SH-SY5Y (cell line): ENCODE measurements at regions not wholly inside any gene's neighbourhood (a gene's known extent, or its start where the extent isn't known, plus 50 kb on each side); places are given as distances from the start of the nearest gene placed in this dataset.

Experiments
- GATA2 ChIP-seq: IDR thresholded peaks from 2 replicates; pipeline ENCODE4 v1.6.1; 2011; ENCODE audit warnings: mild to moderate bottlenecking, low read depth, low read length
- GATA3 ChIP-seq: IDR thresholded peaks from 2 replicates; pipeline ENCODE4 v1.6.1; 2011; ENCODE audit warnings: low read depth, mild to moderate bottlenecking, low read length, moderate library complexity

DNA sequence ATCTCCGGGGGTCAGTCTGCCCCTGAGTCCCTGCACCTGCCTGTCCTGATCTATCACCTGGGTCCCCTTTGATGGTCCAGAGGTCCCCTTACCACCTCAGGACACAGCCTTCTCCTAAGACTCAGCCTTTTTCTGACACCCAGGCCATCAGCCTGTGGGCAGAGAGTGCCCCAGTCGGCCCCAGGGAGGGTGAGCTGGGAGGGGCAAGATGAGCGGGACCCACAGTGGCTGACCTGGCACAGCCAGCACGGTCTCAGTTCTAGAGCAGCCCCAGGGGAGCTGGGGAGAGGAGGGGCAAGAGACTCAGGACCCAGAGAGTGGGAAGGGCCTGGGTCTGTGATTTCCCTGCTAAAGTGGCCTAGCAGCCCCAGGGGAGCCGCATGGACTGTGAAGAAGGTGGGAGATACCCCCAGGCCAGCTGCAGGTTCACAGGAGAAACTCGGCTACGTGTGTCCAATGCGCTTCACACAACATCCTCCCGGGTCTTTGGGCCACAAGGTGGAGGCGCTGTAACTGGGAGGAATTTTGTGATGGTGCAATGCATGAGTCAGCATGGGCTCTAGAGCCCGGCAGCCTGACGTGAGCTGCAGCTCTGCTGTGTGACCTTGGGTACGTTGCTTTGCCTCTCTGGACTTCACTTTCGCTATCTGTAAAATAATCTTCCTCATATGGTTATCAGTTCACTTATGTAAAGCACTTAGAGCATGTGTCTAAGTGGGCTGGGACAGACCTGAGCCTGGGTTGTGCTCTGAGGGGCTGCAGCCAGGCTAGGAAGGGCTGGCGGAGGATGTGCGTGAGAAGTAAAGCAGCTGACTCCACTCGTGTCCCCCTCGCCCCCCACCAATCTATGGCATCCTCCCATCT lies 67.2 kb upstream of the LHX1 start:
- TF ChIP-seq GATA3 (no peak), GATA2 (no peak)

DNA sequence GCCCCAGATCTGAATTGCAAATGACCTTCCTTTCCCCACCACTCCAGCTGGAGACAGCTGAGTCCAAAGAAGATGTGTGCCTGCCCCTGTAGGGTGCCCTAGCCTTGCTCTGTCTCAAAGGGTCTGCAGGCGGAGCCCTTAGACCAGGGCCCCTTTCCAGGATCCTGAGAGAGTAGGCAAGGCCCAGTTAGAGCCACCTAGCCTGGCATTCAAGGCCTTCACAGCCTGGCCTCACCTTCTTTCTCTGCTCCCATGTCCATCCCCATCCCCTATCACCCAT lies 66.6 kb upstream of the LHX1 start:
- TF ChIP-seq GATA2 (no peak), GATA3 (no peak)

DNA sequence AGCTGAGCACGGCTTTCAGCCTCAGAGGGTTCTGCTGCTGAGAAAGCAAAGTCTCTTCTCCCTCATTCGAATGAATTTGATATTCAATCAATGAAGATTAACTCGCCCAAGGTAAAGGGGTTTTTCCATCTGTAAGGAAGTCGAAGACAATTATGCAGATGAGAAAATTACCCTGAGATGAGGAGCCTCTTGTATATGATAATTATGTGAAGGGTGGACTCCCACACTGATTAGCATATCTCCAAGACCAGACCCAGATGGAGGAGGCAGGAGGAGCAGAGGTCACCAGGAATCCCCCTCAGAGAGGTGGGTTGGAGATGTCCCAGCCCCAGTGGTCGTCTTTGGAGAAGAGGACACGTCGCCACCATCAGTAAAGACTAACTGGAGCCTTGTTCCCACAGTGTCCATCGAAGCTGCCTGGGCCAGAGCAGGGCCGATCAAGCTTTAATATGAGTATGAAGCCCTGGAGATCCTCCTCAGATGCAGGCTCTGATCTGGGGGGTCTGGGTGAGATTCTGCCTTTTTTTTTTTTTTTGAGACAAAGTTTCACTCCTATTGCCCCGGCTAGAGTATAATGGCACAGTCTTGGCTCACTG lies 61.5 kb upstream of the LHX1 start:
- no peak for TF ChIP-seq GATA3
- TF ChIP-seq GATA2, result no peak

DNA sequence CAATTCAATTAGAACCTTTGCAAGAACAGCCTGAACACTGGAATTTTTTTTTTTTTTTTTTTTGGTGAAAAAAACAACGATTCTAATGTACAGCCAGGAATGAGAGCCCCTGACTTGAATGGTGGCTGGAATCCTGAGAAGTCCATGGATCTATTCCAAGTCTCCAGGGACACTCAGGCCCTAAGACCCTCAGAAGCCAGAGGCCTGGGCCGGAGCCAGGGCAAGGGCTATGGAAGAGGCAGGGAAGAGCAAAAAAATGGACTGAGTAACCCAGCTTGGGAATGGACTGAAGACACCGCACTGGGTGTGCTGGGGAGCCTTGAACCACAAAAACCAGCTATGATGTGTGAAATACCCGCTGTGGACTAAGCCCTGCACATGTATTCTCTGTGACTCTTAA lies 60.3 kb upstream of the LHX1 start:
- TF ChIP-seq GATA2 (no peak), GATA3 (no peak)

DNA sequence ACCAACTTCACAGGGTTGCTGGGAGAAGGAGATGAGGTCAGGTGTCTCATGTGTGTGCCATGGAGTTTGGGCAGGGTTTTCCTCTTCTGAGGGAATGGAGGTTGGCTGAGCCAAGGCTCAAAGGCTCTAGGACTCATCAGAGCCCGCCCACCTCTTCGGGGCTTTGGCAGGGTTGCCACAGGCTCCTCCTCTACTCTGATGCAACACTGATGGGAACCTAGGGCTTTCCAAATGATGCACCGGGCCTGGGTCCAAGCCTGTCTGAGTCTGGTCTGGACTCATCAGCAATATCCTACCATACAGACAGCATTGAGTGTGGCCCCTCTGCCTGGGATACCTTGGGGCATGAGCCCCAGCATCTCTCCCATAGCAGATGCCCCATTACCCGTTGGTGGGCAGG lies 59.5 kb upstream of the LHX1 start:
- TF ChIP-seq GATA2, result no peak
- TF ChIP-seq GATA3, result no peak

DNA sequence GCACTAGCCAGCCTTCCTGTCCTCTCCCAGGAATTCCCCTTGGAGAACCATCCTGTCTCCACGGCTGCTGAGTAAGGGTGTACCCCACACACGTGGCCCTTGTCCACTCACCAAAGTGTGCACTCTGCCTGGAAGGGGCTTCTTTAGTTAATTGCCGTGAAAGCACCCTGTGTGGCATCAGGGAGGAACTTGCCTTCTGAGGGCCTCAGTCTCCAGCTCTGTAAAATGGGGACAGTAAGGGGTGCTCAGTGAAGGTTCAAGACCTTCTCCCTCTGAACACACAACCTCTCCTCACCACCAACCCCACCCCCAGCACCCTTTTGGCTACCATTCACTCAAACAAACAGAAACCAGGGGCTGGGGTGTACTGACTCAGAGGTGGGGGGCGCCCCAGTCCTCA lies 59.1 kb upstream of the LHX1 start:
- no peak for TF ChIP-seq GATA2
- TF ChIP-seq GATA3, result no peak

DNA sequence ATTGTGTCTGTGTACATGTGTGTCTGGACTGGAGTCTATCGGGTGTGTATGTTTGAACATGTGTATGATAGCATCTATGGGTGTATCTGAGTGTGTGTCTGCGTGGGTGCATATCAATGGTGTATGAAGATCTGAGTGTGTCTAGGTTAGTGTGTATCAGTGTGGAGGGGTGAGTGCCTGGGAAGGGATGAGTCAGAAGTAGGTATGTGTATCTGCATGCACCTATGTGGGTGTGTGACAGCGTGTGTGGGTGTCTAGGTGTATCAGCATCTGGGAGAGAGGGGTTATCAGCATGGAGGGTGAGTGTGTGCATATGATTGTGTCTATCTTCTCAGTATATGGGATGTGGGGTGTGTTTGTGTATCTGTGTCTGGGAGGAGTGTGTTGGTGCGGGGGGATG lies 58.2 kb upstream of the LHX1 start:
- no peak for TF ChIP-seq GATA2
- no peak for TF ChIP-seq GATA3

DNA sequence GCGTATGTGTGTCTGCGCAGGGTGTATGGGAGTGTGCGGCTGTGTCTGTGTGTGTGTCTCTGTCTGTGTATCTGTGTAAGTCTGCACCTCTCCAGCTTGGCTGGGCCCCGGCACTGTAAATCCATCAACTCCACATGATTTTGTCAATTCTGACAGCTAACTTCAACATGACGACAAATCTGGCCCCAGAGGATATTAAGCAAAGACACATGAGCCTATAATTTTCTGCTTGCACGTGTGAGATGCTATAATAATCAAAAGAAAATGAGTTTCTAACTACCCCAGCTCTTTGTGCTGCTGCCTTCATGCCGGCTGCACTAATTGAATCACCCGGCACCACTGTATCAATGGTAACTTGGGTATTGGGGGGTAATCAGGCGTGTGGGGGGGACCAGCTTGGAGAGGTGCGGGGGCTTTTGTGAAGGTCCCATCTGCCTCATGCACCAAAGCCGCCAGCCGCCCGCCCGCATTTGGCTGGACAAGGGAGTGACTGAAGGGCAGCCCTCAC lies 57.6 kb upstream of the LHX1 start:
- TF ChIP-seq GATA3, result no peak
- TF ChIP-seq GATA2, result no peak

DNA sequence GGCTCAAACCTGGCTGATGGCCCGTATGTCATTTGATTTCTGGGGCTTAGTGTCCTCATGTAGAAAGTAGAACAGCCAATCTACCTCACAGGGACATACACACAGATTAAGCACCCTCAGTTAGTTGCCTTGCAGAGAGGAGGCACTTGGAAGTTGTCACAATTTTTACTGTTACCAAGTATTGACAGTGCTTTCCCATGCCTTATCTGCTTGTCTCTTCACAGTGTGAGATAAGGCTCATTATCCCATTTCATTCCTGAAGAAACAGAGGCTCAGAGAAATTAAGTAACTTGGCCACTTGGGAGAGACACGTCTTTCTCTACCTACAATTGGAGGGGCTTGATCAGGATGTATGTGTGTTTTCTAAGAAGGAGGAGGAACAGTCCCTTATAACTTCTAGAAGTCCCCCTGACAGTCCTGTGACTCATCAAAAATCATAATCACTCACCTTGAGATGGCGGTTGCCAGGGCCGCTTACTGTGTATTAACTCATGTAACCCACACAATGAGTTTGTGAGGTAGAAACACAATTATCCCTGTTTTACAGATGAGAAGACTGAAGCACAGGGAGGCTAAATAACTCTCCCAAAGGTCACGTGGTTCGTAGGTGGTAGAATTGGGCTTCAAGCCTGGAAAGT lies 56.9 kb upstream of the LHX1 start:
- TF ChIP-seq GATA3 (no peak), GATA2 (no peak)

DNA sequence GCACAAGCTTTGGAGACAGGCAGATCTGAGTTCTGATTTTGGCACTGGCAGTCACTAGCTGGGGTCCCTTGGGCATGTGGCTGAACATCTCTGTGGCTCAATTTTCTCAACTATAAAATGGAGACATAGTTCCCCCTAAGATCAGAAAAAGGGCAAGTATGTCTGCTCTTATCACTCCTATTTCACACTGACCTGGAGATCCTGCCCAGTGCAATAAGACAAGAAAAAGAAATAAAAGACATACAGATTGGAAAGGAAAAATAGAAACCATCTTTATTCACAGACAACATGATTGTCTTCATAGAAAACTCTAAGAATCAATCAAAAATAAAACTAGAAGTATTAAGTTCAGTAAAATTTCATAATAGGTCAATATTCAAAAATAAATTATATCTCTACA lies 56.0 kb upstream of the LHX1 start:
- TF ChIP-seq GATA2 (no peak), GATA3 (no peak)

DNA sequence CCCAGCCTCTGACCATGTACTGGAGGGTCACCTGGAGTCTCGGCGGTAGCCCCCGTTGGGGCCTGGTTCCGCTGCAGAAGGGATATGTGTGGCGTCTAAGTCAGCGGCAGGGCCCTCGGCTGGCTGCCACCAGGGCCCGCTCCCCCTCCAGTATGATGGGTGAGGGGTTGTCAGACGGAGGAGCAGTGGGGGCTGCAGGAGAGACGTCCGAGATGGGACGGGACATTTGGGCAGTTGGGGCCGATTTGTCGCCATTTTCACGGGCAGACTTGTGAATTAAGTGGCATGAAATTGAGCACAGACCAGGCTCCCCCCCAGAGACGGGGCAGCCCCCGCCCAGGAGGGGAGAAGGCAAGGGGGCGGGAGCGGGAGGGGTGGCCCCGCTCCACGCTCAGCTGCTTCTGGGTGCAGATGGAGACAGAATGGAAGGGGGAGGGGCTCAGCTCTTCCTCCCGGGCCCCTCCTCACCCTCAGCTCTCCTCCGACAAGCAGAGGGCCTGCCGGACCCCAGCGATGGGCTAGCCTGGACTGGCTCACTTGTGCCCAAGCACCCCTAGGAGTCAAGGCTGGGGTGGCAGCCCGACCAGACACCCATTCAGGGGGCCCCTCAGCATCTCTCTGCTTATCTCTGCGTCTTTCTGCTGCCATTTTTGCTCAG lies 52.7 kb upstream of the LHX1 start:
- TF ChIP-seq GATA3 (no peak), GATA2 (no peak)

DNA sequence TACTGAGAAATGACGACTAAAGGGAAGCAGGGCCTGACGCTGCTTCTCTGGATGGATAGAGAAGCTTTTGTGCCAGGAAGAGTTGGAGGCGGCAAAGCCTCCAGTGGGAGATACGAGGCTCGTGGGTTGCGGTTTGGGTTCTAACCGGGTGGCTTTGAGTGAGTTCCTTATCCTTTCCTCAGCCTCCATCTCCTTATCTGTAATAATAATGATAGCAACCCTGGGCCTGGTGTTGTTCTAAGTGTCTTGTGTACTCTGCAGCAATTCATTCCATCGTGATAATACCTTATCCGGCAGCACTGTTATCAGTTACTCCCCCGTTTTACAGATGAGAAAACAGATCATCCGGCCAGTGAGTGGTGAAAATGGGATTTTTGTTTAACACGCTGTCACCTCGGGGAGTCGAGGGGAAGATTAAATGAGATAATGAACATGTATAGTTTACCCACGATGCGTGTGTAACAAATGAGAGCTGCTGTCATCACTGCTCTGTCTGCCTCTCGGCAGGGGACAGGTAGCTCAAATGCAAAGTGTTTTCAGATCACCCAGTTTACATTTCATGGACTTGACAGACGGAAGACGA lies 52.0 kb upstream of the LHX1 start:
- TF ChIP-seq GATA2 (0 out of 2 replicates have a peak, but pooled peaks have one; percentile 15), GATA3 (no peak)

DNA sequence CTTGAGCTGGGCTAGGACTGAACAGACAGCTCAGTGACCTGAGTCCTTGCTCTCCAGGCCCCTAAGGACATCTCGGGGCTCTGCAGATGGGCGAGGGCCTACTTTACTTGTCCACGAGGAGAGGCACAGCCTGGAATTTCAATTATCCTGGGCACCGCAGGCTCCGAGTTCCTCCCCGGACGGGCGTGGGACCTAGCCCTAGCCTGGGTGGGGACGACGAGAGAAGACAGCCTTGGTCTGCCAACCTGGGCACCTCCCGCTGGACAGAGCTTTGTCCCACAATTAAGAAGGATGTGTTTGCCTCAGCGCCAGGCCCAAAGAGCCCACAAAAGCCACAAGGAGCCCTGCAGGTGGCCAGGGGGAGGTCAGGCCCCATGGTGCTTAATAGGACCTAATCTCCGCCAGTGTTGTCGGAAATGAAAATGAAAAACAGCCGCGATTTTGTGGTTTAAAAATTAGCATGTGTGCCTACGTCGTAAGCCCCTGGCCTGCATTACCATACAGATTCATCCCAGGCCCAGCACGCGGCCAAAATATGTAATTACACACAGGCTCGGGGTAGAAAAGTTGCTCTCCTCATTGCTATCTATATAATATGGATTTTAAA lies 51.4 kb upstream of the LHX1 start:
- TF ChIP-seq GATA2 (no peak), GATA3 (no peak)
